Hepatocyte (in vitro differentiated cells): ENCODE measurements at regions not wholly inside any gene's neighbourhood (a gene's known extent, or its start where the extent isn't known, plus 50 kb on each side); places are given as distances from the start of the nearest gene placed in this dataset.

Experiments used
- DNase-seq: peaks from one replicate; pipeline ENCODE4 v3.0.0-alpha.2; 2016; ENCODE audit warnings: low spot score
- H2AFZ ChIP-seq: fragments of 200-600 bp; sonication (generic); 2 replicates; pipeline ENCODE4 v1.6.0; 2016; ENCODE audit warnings: antibody characterized with exemption, mild to moderate bottlenecking
- H3K27ac ChIP-seq: fragments of 200-600 bp; sonication (generic); 2 replicates; pipeline ENCODE4 v1.5.1; 2016; ENCODE audit warnings: mild to moderate bottlenecking
- H3K27me3 ChIP-seq: fragments of 200-600 bp; sonication (generic); 2 replicates; pipeline ENCODE4 v1.6.1; 2016
- H3K36me3 ChIP-seq: fragments of 200-600 bp; sonication (generic); replicated peaks from 2 replicates; pipeline ENCODE4 v1.5.1; 2016; ENCODE audit warnings: low read depth; ENCODE audit not compliant: insufficient read depth
- H3K4me1 ChIP-seq: fragments of 200-600 bp; sonication (generic); 2 replicates; pipeline ENCODE4 v1.5.1; 2016; ENCODE audit warnings: mild to moderate bottlenecking, moderate library complexity; ENCODE audit not compliant: insufficient read depth
- H3K4me2 ChIP-seq: fragments of 200-600 bp; sonication (generic); 2 replicates; pipeline ENCODE4 v1.6.0; 2016
- H3K4me3 ChIP-seq: fragments of 200-600 bp; sonication (generic); 2 replicates; pipeline ENCODE4 v1.5.1; 2016; ENCODE audit warnings: mild to moderate bottlenecking
- H3K79me2 ChIP-seq: fragments of 200-600 bp; sonication (generic); 2 replicates; pipeline ENCODE4 v1.6.0; 2017; ENCODE audit warnings: mild to moderate bottlenecking
- H3K9me2 ChIP-seq: fragments of 200-600 bp; sonication (generic); replicated peaks from 2 replicates; pipeline ENCODE4 v1.6.0; 2017; ENCODE audit warnings: mild to moderate bottlenecking; ENCODE audit not compliant: insufficient read depth
- H3K9me3 ChIP-seq: fragments of 200-600 bp; sonication (generic); 2 replicates; pipeline ENCODE4 v1.5.1; 2016; ENCODE audit warnings: low read depth, mild to moderate bottlenecking
- H4K20me1 ChIP-seq: fragments of 200-600 bp; sonication (generic); 2 replicates; pipeline ENCODE4 v1.6.0; 2016; ENCODE audit warnings: mild to moderate bottlenecking; ENCODE audit not compliant: insufficient read depth, poor library complexity, severe bottlenecking
- EZH2 ChIP-seq: fragments of 200-600 bp; sonication (generic); IDR thresholded peaks from 2 replicates; pipeline ENCODE4 v1.6.1; 2016; ENCODE audit warnings: antibody characterized with exemption, mild to moderate bottlenecking, borderline replicate concordance
- EZH2phosphoT487 ChIP-seq: fragments of 200-600 bp; sonication (generic); IDR thresholded peaks from one replicate; pipeline ENCODE4 v1.6.1; 2018; ENCODE audit warnings: antibody characterized with exemption, mild to moderate bottlenecking, low read depth, moderate library complexity; ENCODE audit not compliant: unreplicated experiment, severe bottlenecking
- WGBS: methylation state at CpG from one replicate; pipeline ENCODE4 v1.1.6; 2016; ENCODE audit warnings: low lambda C conversion rate; ENCODE audit errors: missing lambda C conversion rate; 5-methylcytosine and 5-hydroxymethylcytosine counted together
- TF ChIP-seq, protein P1 (sequence below): fragments of 200-600 bp; sonication (generic); IDR thresholded peaks from 2 replicates; pipeline ENCODE4 v1.5.1; 2016; ENCODE audit warnings: antibody characterized with exemption, mild to moderate bottlenecking; ENCODE audit not compliant: poor library complexity

- Histone ChIP-seq H3K36me3 (no peaks in the 10 kb centered on the region), H3K4me2 (no peak overlapping the region), H3K4me3 (no peak overlapping the region), H3K79me2 (no peaks in the 10 kb centered on the region), H3K27ac (no peak overlapping the region), H3K4me1 (no peaks in the 10 kb centered on the region), H3K9me3 (no peaks in the 10 kb centered on the region), H3K9me2 (no peaks in the 10 kb centered on the region), H4K20me1 (no peaks in the 10 kb centered on the region), H2AFZ (no peak overlapping the region), H3K27me3 (no peaks in the 10 kb centered on the region)
- DNase-seq, result no peak
- TF ChIP-seq EZH2 (no peak), EZH2phosphoT487 (no peak)
- TF ChIP-seq, protein P1, sequence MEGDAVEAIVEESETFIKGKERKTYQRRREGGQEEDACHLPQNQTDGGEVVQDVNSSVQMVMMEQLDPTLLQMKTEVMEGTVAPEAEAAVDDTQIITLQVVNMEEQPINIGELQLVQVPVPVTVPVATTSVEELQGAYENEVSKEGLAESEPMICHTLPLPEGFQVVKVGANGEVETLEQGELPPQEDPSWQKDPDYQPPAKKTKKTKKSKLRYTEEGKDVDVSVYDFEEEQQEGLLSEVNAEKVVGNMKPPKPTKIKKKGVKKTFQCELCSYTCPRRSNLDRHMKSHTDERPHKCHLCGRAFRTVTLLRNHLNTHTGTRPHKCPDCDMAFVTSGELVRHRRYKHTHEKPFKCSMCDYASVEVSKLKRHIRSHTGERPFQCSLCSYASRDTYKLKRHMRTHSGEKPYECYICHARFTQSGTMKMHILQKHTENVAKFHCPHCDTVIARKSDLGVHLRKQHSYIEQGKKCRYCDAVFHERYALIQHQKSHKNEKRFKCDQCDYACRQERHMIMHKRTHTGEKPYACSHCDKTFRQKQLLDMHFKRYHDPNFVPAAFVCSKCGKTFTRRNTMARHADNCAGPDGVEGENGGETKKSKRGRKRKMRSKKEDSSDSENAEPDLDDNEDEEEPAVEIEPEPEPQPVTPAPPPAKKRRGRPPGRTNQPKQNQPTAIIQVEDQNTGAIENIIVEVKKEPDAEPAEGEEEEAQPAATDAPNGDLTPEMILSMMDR, result no peak
- WGBS, result 64% methylated on average over 5 of the region's 5 CpGs
Measured at GRCh38 chr12:126557659-126558058, 1492.4 kb downstream of the AACS start.

- DNase-seq, result no peak
- TF ChIP-seq, protein P1, result no peak
- TF ChIP-seq EZH2phosphoT487, result no peak
- no peak for TF ChIP-seq EZH2
- H3K4me2 ChIP-seq, result no peak overlapping the region
- 80% methylated on average over 2 of the region's 2 CpGs for WGBS
- no peaks in the 10 kb centered on the region for H3K4me1 ChIP-seq
- H2AFZ ChIP-seq, result no peak overlapping the region
- H4K20me1 ChIP-seq, result no peaks in the 10 kb centered on the region
- H3K36me3 ChIP-seq, result no peaks in the 10 kb centered on the region
- H3K27me3 ChIP-seq, result no peaks in the 10 kb centered on the region
- no peaks in the 10 kb centered on the region for H3K9me3 ChIP-seq
- no peak overlapping the region for H3K27ac ChIP-seq
- no peaks in the 10 kb centered on the region for H3K79me2 ChIP-seq
- H3K9me2 ChIP-seq, result no peaks in the 10 kb centered on the region
- no peak overlapping the region for H3K4me3 ChIP-seq
Measured at GRCh38 chr12:126558219-126558618, 1493.0 kb downstream of the AACS start.

DNA sequence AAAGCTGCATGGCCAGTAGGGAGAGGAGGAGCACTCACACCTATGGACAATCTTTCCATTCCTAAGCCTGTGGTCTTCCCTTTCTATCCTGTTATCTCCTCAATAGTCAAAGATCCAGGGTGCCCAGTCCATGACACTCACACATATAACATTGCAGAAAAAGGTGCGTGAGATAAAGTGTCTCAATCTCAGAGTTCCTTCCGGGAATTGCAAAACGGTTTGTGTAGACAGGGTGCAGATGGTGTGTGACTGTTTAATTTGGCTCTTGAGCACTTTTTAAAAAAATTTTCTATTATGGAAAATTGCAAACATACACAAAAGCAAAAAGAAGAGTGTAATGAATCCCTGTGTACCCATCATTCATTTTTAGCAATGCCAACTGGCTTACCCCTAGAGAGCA is 1493.6 kb downstream of the AACS start:
- Histone ChIP-seq H3K9me2 (no peaks in the 10 kb centered on the region), H3K79me2 (no peaks in the 10 kb centered on the region), H4K20me1 (no peaks in the 10 kb centered on the region), H3K27me3 (no peaks in the 10 kb centered on the region), H3K4me3 (no peak overlapping the region), H3K4me2 (no peak overlapping the region), H3K36me3 (no peaks in the 10 kb centered on the region), H2AFZ (no peak overlapping the region), H3K4me1 (no peaks in the 10 kb centered on the region), H3K27ac (no peak overlapping the region), H3K9me3 (no peaks in the 10 kb centered on the region)
- 78% methylated on average over 3 of the region's 3 CpGs for WGBS
- DNase-seq, result no peak
- TF ChIP-seq EZH2phosphoT487 (no peak), EZH2 (no peak)
- TF ChIP-seq, protein P1, result no peak

DNA sequence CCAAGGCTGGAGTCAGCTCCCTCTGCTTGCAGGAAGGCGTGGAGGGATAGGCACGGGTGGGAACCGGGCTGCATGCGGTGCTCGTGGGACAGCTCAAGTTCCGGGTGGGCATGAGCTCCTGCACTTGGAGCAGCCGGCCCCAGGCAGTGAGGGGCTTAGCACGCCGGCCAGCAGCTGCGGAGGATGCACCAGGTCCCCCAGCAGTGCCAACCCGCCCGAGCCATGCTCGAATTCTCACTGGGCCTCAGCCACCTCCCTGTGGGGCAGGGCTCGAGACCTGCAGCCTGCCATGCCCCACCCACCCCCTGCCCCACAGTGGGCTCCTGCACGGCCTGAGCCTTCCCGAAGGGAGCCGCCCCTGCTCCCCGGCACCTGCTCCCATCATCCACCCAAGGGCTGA is 1501.8 kb downstream of the AACS start:
- no peaks in the 10 kb centered on the region for H3K27me3 ChIP-seq
- H3K36me3 ChIP-seq, result no peaks in the 10 kb centered on the region
- DNase-seq, result no peak
- H2AFZ ChIP-seq, result no peak overlapping the region
- no peak overlapping the region for H3K27ac ChIP-seq
- no peaks in the 10 kb centered on the region for H3K9me2 ChIP-seq
- H3K4me3 ChIP-seq, result no peak overlapping the region
- no peaks in the 10 kb centered on the region for H3K9me3 ChIP-seq
- no peaks in the 10 kb centered on the region for H4K20me1 ChIP-seq
- WGBS, result 92% methylated on average over 18 of the region's 18 CpGs
- TF ChIP-seq EZH2 (no peak), EZH2phosphoT487 (no peak)
- TF ChIP-seq, protein P1, result no peak
- H3K4me2 ChIP-seq, result no peak overlapping the region
- no peaks in the 10 kb centered on the region for H3K79me2 ChIP-seq
- no peaks in the 10 kb centered on the region for H3K4me1 ChIP-seq
